CD14-positive monocyte (primary cell): ENCODE measurements at regions not wholly inside any gene's neighbourhood (a gene's known extent, or its start where the extent isn't known, plus 50 kb on each side); places are given as distances from the start of the nearest gene placed in this dataset.

Source experiments
- DNase-seq, 3 donors: peaks; one replicate each; pipeline ENCODE4 v3.0.0-alpha.2; 2011 to 2022
- H2AFZ ChIP-seq: 2 replicates; pipeline ENCODE4 v1.6.0; 2012; ENCODE audit warnings: mild to moderate bottlenecking, low read depth, low read length, inconsistent platforms; ENCODE audit not compliant: insufficient read depth, poor library complexity, severe bottlenecking
- H3K27ac ChIP-seq, 2 donors: 1 replicate in 1 of 2; 2 replicates in 1 of 2; pipeline ENCODE4 v1.5.1; 2012 to 2013; ENCODE audit warnings: low read length in 2 of 2, control low read depth in 1 of 2, inconsistent platforms in 1 of 2, low read depth in 1 of 2, mild to moderate bottlenecking in 1 of 2
- H3K27me3 ChIP-seq, 2 donors: one replicate each; pipeline versions ENCODE4 v1.6.0 to v1.6.1; 2011 to 2013; ENCODE audit warnings: low read length in 2 of 2; ENCODE audit not compliant: control insufficient read depth in 2 of 2, insufficient read depth in 2 of 2
- H3K36me3 ChIP-seq, 2 donors: replicated peaks in 1 of 2; 1 replicate in 1 of 2; 2 replicates in 1 of 2; pipeline versions ENCODE4 v1.5.1 to v1.6.1; 2012 to 2013; ENCODE audit warnings: low read length in 2 of 2, control low read depth in 1 of 2, inconsistent platforms in 1 of 2, mild to moderate bottlenecking in 1 of 2; ENCODE audit not compliant: insufficient read depth in 2 of 2, control insufficient read depth in 1 of 2
- H3K4me1 ChIP-seq, 2 donors: 1 replicate in 1 of 2; 2 replicates in 1 of 2; pipeline versions ENCODE4 v1.5.1 to v1.6.1; 2012 to 2013; ENCODE audit warnings: low read length in 2 of 2, control low read depth in 1 of 2, inconsistent platforms in 1 of 2, mild to moderate bottlenecking in 1 of 2, moderate library complexity in 1 of 2; ENCODE audit not compliant: insufficient read depth in 2 of 2, control insufficient read depth in 1 of 2
- H3K4me2 ChIP-seq: replicated peaks from 2 replicates; pipeline ENCODE3; 2012; ENCODE audit warnings: low read length, moderate library complexity, mild to moderate bottlenecking; ENCODE audit not compliant: poor library complexity, severe bottlenecking; ENCODE audit errors: extremely low read depth
- H3K4me3 ChIP-seq, 3 experiments: fragments of 200-600 bp in 1 of 3; sonication (generic) in 1 of 3; replicated peaks in 1 of 3; 1 replicate in 2 of 3; 2 replicates in 1 of 3; pipeline ENCODE4 v1.5.1; 2011 to 2013; ENCODE audit warnings: low read length in 3 of 3, mild to moderate bottlenecking in 3 of 3, control low read depth in 2 of 3, low read depth in 2 of 3, inconsistent platforms in 1 of 3, moderate library complexity in 1 of 3
- H3K79me2 ChIP-seq: 2 replicates; pipeline ENCODE4 v1.6.0; 2012; ENCODE audit warnings: mild to moderate bottlenecking, control low read depth, inconsistent platforms, low read length, moderate library complexity; ENCODE audit not compliant: insufficient read depth
- H3K9ac ChIP-seq: 2 replicates; pipeline ENCODE4 v1.6.0; 2017; ENCODE audit warnings: low read length, mild to moderate bottlenecking; ENCODE audit not compliant: insufficient read depth, poor library complexity, severe bottlenecking
- H3K9me3 ChIP-seq, 2 donors: replicated peaks in 1 of 2; 1 replicate in 1 of 2; 2 replicates in 1 of 2; pipeline versions ENCODE4 v1.5.1 to v1.6.1; 2012 to 2013; ENCODE audit warnings: low read length in 2 of 2, control low read depth in 1 of 2; ENCODE audit not compliant: control insufficient read depth in 1 of 2, insufficient read depth in 1 of 2
- H4K20me1 ChIP-seq: 2 replicates; pipeline ENCODE4 v1.6.0; 2012; ENCODE audit warnings: mild to moderate bottlenecking, low read length, control low read depth, moderate library complexity; ENCODE audit not compliant: insufficient read depth
- H3K27ac Mint-ChIP-seq, 7 donors: one replicate each; pipeline ENCODE4 v1.8.0; 2020; ENCODE audit warnings: mild to moderate bottlenecking in 7 of 7, mixed read lengths in 7 of 7, moderate library complexity in 6 of 7, inconsistent platforms in 2 of 7
- H3K27me3 Mint-ChIP-seq, 3 donors: one replicate each; pipeline ENCODE4 v1.8.0; 2021 to 2022; ENCODE audit warnings: low read depth in 3 of 3, mild to moderate bottlenecking in 3 of 3, mixed read lengths in 3 of 3, moderate library complexity in 3 of 3, inconsistent platforms in 1 of 3
- H3K36me3 Mint-ChIP-seq, 2 donors: one replicate each; pipeline ENCODE4 v1.8.0; 2020; ENCODE audit warnings: mixed read lengths in 2 of 2, inconsistent platforms in 1 of 2, mild to moderate bottlenecking in 1 of 2
- H3K4me1 Mint-ChIP-seq: one replicate; pipeline ENCODE4 v1.8.0; 2020; ENCODE audit warnings: mild to moderate bottlenecking, mixed read lengths
- H3K4me3 Mint-ChIP-seq, 2 donors: one replicate each; pipeline ENCODE4 v1.8.0; 2020; ENCODE audit warnings: mild to moderate bottlenecking in 2 of 2, mixed read lengths in 2 of 2, moderate library complexity in 1 of 2
- H3K9me3 Mint-ChIP-seq, 7 donors: one replicate each; pipeline ENCODE4 v1.8.0; 2020 to 2022; ENCODE audit warnings: mixed read lengths in 7 of 7, mild to moderate bottlenecking in 6 of 7, moderate library complexity in 6 of 7, inconsistent platforms in 2 of 7
- CTCF ChIP-seq: fragments of 200-600 bp; IDR thresholded peaks from one replicate; pipeline ENCODE4 v1.8.0; 2022; ENCODE audit warnings: antibody characterized with exemption, mild to moderate bottlenecking
- WGBS: methylation state at CpG from one replicate; pipeline ENCODE4 v1.1.5; 2013; ENCODE audit warnings: missing lambda C conversion rate; ENCODE audit not compliant: insufficient coverage; 5-methylcytosine and 5-hydroxymethylcytosine counted together
- intact Hi-C, 2 donors: fragments of 100-400 bp; cut with micrococcal nuclease; formaldehyde crosslinking; loops; one replicate each; pipeline versions ENCODE4 v1.15.0 to v1.15.1; 2023

- Mint-ChIP-seq H3K9me3 (peaks cover 0 to 3% (median 0%) of the 10 kb centered on the region in 7 donors), H3K4me1 (no peaks in the 10 kb centered on the region), H3K27me3 (no peaks in the 10 kb centered on the region), H3K36me3 (no peaks in the 10 kb centered on the region), H3K4me3 (no peak overlapping the region), H3K27ac (no peak overlapping the region)
- Histone ChIP-seq H2AFZ (no peak overlapping the region), H3K27me3 (no peaks in the 10 kb centered on the region), H3K4me3 (no peak overlapping the region), H3K4me2 (no peak overlapping the region), H3K27ac (no peak overlapping the region), H3K36me3 (no peaks in the 10 kb centered on the region), H4K20me1 (no peaks in the 10 kb centered on the region), H3K4me1 (no peaks in the 10 kb centered on the region), H3K9ac (no peak overlapping the region), H3K79me2 (no peaks in the 10 kb centered on the region), H3K9me3 (no peaks in the 10 kb centered on the region)
- DNase-seq: no peak
- WGBS: no CpG with 5 or more reads among the region's 1 CpG
- TF ChIP-seq CTCF: no peak
- intact Hi-C loops: no loop called here
These were observed 465.2 kb downstream of the CD83 start for GRCh38 chr6:14582749-14583148.

GRCh38 chr6:14583826-14584225 is 466.3 kb downstream of the CD83 start:
- H3K27ac ChIP-seq: no peak overlapping the region
- no peak overlapping the region for H3K9ac ChIP-seq
- H3K27ac Mint-ChIP-seq: no peak overlapping the region
- no peak overlapping the region for H3K4me2 ChIP-seq
- H4K20me1 ChIP-seq: no peaks in the 10 kb centered on the region
- H3K79me2 ChIP-seq: no peaks in the 10 kb centered on the region
- H2AFZ ChIP-seq: no peak overlapping the region
- intact Hi-C loops: no loop called here
- no peaks in the 10 kb centered on the region for H3K36me3 ChIP-seq
- WGBS: 80% methylated on average over 7 of the region's 9 CpGs
- H3K36me3 Mint-ChIP-seq: no peaks in the 10 kb centered on the region
- no peak overlapping the region for H3K4me3 ChIP-seq
- no peak for TF ChIP-seq CTCF
- DNase-seq: no peak
- peaks cover 0 to 3% (median 0%) of the 10 kb centered on the region in 7 donors for H3K9me3 Mint-ChIP-seq
- no peaks in the 10 kb centered on the region for H3K27me3 Mint-ChIP-seq
- H3K27me3 ChIP-seq: no peaks in the 10 kb centered on the region
- H3K4me3 Mint-ChIP-seq: no peak overlapping the region
- H3K4me1 ChIP-seq: no peaks in the 10 kb centered on the region
- H3K9me3 ChIP-seq: no peaks in the 10 kb centered on the region
- no peaks in the 10 kb centered on the region for H3K4me1 Mint-ChIP-seq
